AG04450 (cell line): ENCODE measurements at regions not wholly inside any gene's neighbourhood (a gene's known extent, or its start where the extent isn't known, plus 50 kb on each side); places are given as distances from the start of the nearest gene placed in this dataset.

ENCODE experiments used
- CTCF ChIA-PET: fragments of 300-600, 350-600 bp; formaldehyde crosslinking; extraction: SDS; loops from one replicate; lab custom pipeline; 2022; ENCODE audit warnings: antibody characterized with exemption, inconsistent platforms; lab: Charles Lee
- POLR2A ChIA-PET: fragments of 350-600 bp; formaldehyde crosslinking; extraction: SDS; loops from one replicate; lab custom pipeline; 2021; ENCODE audit warnings: antibody characterized with exemption, inconsistent platforms; lab: Yijun Ruan, JAX
- DNase-seq: peaks from one replicate; pipeline ENCODE4 v3.0.0-alpha.2; 2011; ENCODE audit warnings: low read depth, low spot score
- H3K27ac ChIP-seq: one replicate; pipeline ENCODE4 v1.5.1; 2012; ENCODE audit warnings: low read depth, low read length, control low read depth
- H3K27me3 ChIP-seq: one replicate; pipeline ENCODE4 v1.6.0; 2012; ENCODE audit warnings: low read length; ENCODE audit not compliant: control insufficient read depth, insufficient read depth
- H3K4me3 ChIP-seq: 2 replicates; pipeline ENCODE4 v1.5.1; 2011; ENCODE audit warnings: mild to moderate bottlenecking, low read depth, low read length, control low read depth
- H3K9me3 ChIP-seq: 2 replicates; pipeline ENCODE4 v1.5.1; 2012; ENCODE audit warnings: low read length; ENCODE audit not compliant: control insufficient read depth, insufficient read depth
- TF ChIP-seq, protein P1 (sequence below): IDR thresholded peaks from 2 replicates; pipeline ENCODE4 v1.5.1; 2011; ENCODE audit warnings: low read depth, low read length, control low read depth, inconsistent platforms

- H3K27ac ChIP-seq: no peak overlapping the region
- H3K9me3 ChIP-seq: no peaks in the 10 kb centered on the region
- ChIA-PET POLR2A (no interaction called here), CTCF (no interaction called here)
- peaks cover 4% of the 10 kb centered on the region for H3K27me3 ChIP-seq
- H3K4me3 ChIP-seq: no peak overlapping the region
- DNase-seq: no peak
- TF ChIP-seq, protein P1, sequence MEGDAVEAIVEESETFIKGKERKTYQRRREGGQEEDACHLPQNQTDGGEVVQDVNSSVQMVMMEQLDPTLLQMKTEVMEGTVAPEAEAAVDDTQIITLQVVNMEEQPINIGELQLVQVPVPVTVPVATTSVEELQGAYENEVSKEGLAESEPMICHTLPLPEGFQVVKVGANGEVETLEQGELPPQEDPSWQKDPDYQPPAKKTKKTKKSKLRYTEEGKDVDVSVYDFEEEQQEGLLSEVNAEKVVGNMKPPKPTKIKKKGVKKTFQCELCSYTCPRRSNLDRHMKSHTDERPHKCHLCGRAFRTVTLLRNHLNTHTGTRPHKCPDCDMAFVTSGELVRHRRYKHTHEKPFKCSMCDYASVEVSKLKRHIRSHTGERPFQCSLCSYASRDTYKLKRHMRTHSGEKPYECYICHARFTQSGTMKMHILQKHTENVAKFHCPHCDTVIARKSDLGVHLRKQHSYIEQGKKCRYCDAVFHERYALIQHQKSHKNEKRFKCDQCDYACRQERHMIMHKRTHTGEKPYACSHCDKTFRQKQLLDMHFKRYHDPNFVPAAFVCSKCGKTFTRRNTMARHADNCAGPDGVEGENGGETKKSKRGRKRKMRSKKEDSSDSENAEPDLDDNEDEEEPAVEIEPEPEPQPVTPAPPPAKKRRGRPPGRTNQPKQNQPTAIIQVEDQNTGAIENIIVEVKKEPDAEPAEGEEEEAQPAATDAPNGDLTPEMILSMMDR: no peak
These were observed 154.8 kb downstream of the INSIG2 start for GRCh38 chr2:118243031-118243430.

DNA sequence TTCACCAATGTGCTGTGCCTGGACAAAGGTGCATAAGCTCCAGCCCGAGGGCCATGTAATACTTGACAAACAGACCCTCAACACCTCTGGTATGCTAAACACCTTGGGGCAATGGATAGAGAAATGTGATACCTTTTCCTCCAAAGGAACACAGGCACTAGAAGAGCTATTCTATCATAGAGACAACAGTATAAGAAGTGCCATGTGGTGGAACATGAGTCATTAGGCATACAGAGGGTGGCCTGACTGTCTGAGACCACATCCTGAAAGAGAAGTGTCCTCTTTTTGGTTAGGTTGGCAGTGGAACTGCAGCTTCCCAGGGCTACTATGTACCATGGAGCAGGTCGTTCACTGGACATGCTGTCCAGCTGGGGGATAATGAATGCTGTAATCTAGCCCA is 153.9 kb downstream of the INSIG2 start:
- peaks cover 4% of the 10 kb centered on the region for H3K27me3 ChIP-seq
- POLR2A ChIA-PET: no interaction called here
- no peak for DNase-seq
- no peaks in the 10 kb centered on the region for H3K9me3 ChIP-seq
- CTCF ChIA-PET: interaction anchor here (0.6 kb wide), 1 partner anchor 220 kb away, joined by 3 read pairs; no protein-coding TSS in a partner anchor
- no peak overlapping the region for H3K4me3 ChIP-seq
- TF ChIP-seq, protein P1: no peak
- H3K27ac ChIP-seq: no peak overlapping the region

- H3K27ac ChIP-seq: no peak overlapping the region
- no peaks in the 10 kb centered on the region for H3K9me3 ChIP-seq
- no peak for DNase-seq
- ChIA-PET CTCF (no interaction called here), POLR2A (no interaction called here)
- no peaks in the 10 kb centered on the region for H3K27me3 ChIP-seq
- TF ChIP-seq, protein P1: no peak
- no peak overlapping the region for H3K4me3 ChIP-seq
These were observed 152.9 kb downstream of the INSIG2 start for GRCh38 chr2:118241128-118241527.

DNA sequence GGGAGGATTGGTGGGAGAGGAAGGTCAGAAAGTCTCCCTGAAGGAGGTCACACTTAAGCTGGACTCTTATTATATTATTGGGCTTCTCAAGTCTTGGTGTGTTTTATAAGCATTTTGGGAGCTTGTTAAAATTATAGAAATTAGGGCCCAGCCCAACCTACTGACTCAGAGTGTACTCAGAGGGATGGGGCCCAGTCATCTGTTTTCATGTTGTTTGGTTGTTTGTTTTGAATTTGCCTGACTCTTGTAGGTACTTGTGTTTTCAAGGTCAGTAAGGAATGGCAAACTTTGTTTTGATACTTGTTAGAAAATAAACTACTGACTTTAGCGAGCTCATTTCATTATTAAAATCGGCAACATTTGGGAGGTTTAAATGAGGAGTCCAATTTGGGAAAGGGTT is 152.0 kb downstream of the INSIG2 start:
- Histone ChIP-seq H3K9me3 (no peaks in the 10 kb centered on the region), H3K27ac (no peak overlapping the region), H3K4me3 (no peak overlapping the region), H3K27me3 (no peaks in the 10 kb centered on the region)
- CTCF ChIA-PET: interaction anchor here (1.4 kb wide), 1 partner anchor 615 kb away, joined by 3 read pairs; no protein-coding TSS in a partner anchor
- DNase-seq: no peak
- TF ChIP-seq, protein P1: no peak
- POLR2A ChIA-PET: no interaction called here

DNA sequence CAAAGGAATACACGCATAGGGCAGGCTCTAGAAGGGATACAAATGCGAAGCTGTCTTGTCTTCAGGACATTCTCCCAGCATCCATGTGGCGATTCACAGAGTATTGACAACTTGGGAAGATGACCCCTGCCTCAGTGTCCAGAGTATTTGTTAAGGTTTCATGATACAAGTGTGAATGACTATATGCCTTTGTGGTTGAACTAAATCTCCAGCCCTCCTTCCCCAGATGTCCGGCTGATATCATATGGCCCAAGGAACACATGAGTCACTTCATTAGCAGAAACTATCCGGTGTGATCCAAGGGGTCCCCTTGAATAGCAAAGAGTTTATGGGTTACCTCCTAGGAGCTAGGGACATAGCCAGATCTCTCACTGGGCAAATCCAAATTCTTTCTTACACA is 151.0 kb downstream of the INSIG2 start:
- ChIA-PET CTCF (interaction anchor here (1.4 kb wide), 1 partner anchor 616 kb away, joined by 3 read pairs; no protein-coding TSS in a partner anchor), POLR2A (no interaction called here)
- H3K4me3 ChIP-seq: no peak overlapping the region
- no peak for DNase-seq
- TF ChIP-seq, protein P1: no peak
- H3K27ac ChIP-seq: no peak overlapping the region
- H3K27me3 ChIP-seq: no peaks in the 10 kb centered on the region
- H3K9me3 ChIP-seq: no peaks in the 10 kb centered on the region
